GM21737 (cell line): ENCODE measurements at regions not wholly inside any gene's neighbourhood (a gene's known extent, or its start where the extent isn't known, plus 50 kb on each side); places are given as distances from the start of the nearest gene placed in this dataset.
"Not testable (repeated sequence)": the region's sequence is repeated elsewhere in the genome, so short reads cannot be mapped to it uniquely, and the experiment has no call there.

ENCODE experiments used
- ATAC-seq: cut with Tn5 transposase; IDR thresholded peaks from one replicate; pipeline ENCODE4 v1.9.1; 2021; ENCODE audit warnings: mild to moderate bottlenecking, moderate library complexity; ENCODE audit not compliant: unreplicated experiment

- ATAC-seq, result no peak
Observed at GRCh38 chr2:146477383-146477782, 1367.4 kb upstream of the ACVR2A start.

- no peak for ATAC-seq
Observed at GRCh38 chr2:146468578-146468977, 1376.3 kb upstream of the ACVR2A start.

- ATAC-seq, result no peak
Observed at GRCh38 chr2:146467425-146467824, 1377.4 kb upstream of the ACVR2A start.

GRCh38 chr2:146465460-146465859 lies 1379.4 kb upstream of the ACVR2A start:
- ATAC-seq, result no peak

- ATAC-seq, result no peak
Observed at GRCh38 chr2:146461068-146461467, 1383.8 kb upstream of the ACVR2A start.

- no peak for ATAC-seq
Observed at GRCh38 chr2:146458585-146458984, 1386.2 kb upstream of the ACVR2A start.

GRCh38 chr2:146457221-146457620 lies 1387.6 kb upstream of the ACVR2A start:
- ATAC-seq, result no peak

- ATAC-seq, result no peak
Observed at GRCh38 chr2:146455325-146455724, 1389.5 kb upstream of the ACVR2A start.

- ATAC-seq, result no peak
Observed at GRCh38 chr2:146451972-146452371, 1392.9 kb upstream of the ACVR2A start.

- ATAC-seq, result no peak
Observed at GRCh38 chr2:146450131-146450530, 1394.7 kb upstream of the ACVR2A start.

GRCh38 chr2:146444987-146445386 lies 1399.8 kb upstream of the ACVR2A start:
- ATAC-seq, result no peak

GRCh38 chr2:146444085-146444484 lies 1400.7 kb upstream of the ACVR2A start:
- no peak for ATAC-seq

GRCh38 chr2:146438246-146438645 lies 1406.6 kb upstream of the ACVR2A start:
- ATAC-seq, result no peak

- no peak for ATAC-seq
Observed at GRCh38 chr2:146437712-146438111, 1407.1 kb upstream of the ACVR2A start.

- no peak for ATAC-seq
Observed at GRCh38 chr2:146433116-146433875, 1411.5 kb upstream of the ACVR2A start.

- no peak for ATAC-seq
Observed at GRCh38 chr2:146429366-146429765, 1415.5 kb upstream of the ACVR2A start.

- ATAC-seq, result no peak
Observed at GRCh38 chr2:146417942-146418341, 1426.9 kb upstream of the ACVR2A start.

- no peak for ATAC-seq
Observed at GRCh38 chr2:146415291-146415690, 1429.5 kb upstream of the ACVR2A start.

- ATAC-seq, result no peak
Observed at GRCh38 chr2:146414456-146414855, 1430.4 kb upstream of the ACVR2A start.

GRCh38 chr2:146413086-146413610 lies 1431.7 kb upstream of the ACVR2A start:
- no peak for ATAC-seq

- no peak for ATAC-seq
Observed at GRCh38 chr2:146412625-146413024, 1432.2 kb upstream of the ACVR2A start.

GRCh38 chr2:146405402-146406309 lies 1439.2 kb upstream of the ACVR2A start:
- ATAC-seq, result not testable (repeated sequence)
